HG03442 (cell line): ENCODE measurements at regions not wholly inside any gene's neighbourhood (a gene's known extent, or its start where the extent isn't known, plus 50 kb on each side); places are given as distances from the start of the nearest gene placed in this dataset.

Source experiments
- ATAC-seq: cut with Tn5 transposase; IDR thresholded peaks from one replicate; pipeline ENCODE4 v1.9.1; 2021; ENCODE audit warnings: mild to moderate bottlenecking, moderate library complexity; ENCODE audit not compliant: unreplicated experiment

- ATAC-seq: no peak
Observed at GRCh38 chr12:69129017-69129416, 110.4 kb upstream of the CPSF6 start.

GRCh38 chr12:69129564-69129963, 109.8 kb upstream of the CPSF6 start:
- ATAC-seq: no peak

- no peak for ATAC-seq
Observed at GRCh38 chr12:69130064-69130463, 109.3 kb upstream of the CPSF6 start.

- ATAC-seq: no peak
Observed at GRCh38 chr12:69131077-69131476, 108.3 kb upstream of the CPSF6 start.

- ATAC-seq: no peak
Observed at GRCh38 chr12:69136931-69137613, 102.3 kb upstream of the CPSF6 start.

GRCh38 chr12:69141074-69141473, 98.3 kb upstream of the CPSF6 start:
- ATAC-seq: no peak

- ATAC-seq: no peak
Observed at GRCh38 chr12:69149270-69149669, 90.1 kb upstream of the CPSF6 start.

- ATAC-seq: no peak
Observed at GRCh38 chr12:69150083-69150795, 89.1 kb upstream of the CPSF6 start.

GRCh38 chr12:69150796-69151127, 88.6 kb upstream of the CPSF6 start:
- no peak for ATAC-seq

- no peak for ATAC-seq
Observed at GRCh38 chr12:69151254-69151764, 88.1 kb upstream of the CPSF6 start.

- peak; percentile 39 for ATAC-seq
Observed at GRCh38 chr12:69154585-69155363, 84.6 kb upstream of the CPSF6 start.

- ATAC-seq: peak; percentile 92
Observed at GRCh38 chr12:69157023-69157655, 82.2 kb upstream of the CPSF6 start.

GRCh38 chr12:69161829-69162228, 77.5 kb upstream of the CPSF6 start:
- peak; percentile 69 for ATAC-seq

GRCh38 chr12:69163681-69164362, 75.5 kb upstream of the CPSF6 start:
- ATAC-seq: no peak

- ATAC-seq: no peak
Observed at GRCh38 chr12:69167648-69168165, 71.7 kb upstream of the CPSF6 start.

GRCh38 chr12:69168363-69168762, 71.0 kb upstream of the CPSF6 start:
- no peak for ATAC-seq

GRCh38 chr12:69168828-69169227, 70.5 kb upstream of the CPSF6 start:
- no peak for ATAC-seq

- no peak for ATAC-seq
Observed at GRCh38 chr12:69170293-69170692, 69.1 kb upstream of the CPSF6 start.

- ATAC-seq: no peak
Observed at GRCh38 chr12:69171881-69172280, 67.5 kb upstream of the CPSF6 start.

- ATAC-seq: no peak
Observed at GRCh38 chr12:69172491-69172890, 66.9 kb upstream of the CPSF6 start.
